Mucosa of descending colon (tissue), 3 donors: ENCODE measurements at regions not wholly inside any gene's neighbourhood (a gene's known extent, or its start where the extent isn't known, plus 50 kb on each side); places are given as distances from the start of the nearest gene placed in this dataset.

ENCODE experiments used
- ATAC-seq: fragments of 200-7000 bp; cut with Tn5 transposase; one replicate; pipeline ENCODE4 v1.9.1; 2020; ENCODE audit warnings: mild to moderate bottlenecking, moderate library complexity
- DNase-seq, 3 donors: peaks; one replicate each; pipeline ENCODE4 v3.0.0-alpha.2; 2020
- H3K36me3 ChIP-seq: fragments of 200-600 bp; one replicate; pipeline ENCODE4 v1.8.0; 2021; ENCODE audit warnings: low read depth, mild to moderate bottlenecking
- H3K4me1 ChIP-seq: fragments of 200-600 bp; one replicate; pipeline ENCODE4 v1.8.0; 2021; ENCODE audit warnings: low read depth, mild to moderate bottlenecking
- H3K4me3 ChIP-seq: fragments of 200-600 bp; one replicate; pipeline ENCODE4 v1.8.0; 2021; ENCODE audit warnings: mild to moderate bottlenecking
- H3K9me3 ChIP-seq: fragments of 200-600 bp; one replicate; pipeline ENCODE4 v1.8.0; 2021; ENCODE audit warnings: mild to moderate bottlenecking
- CTCF ChIP-seq: fragments of 200-600 bp; IDR thresholded peaks from one replicate; pipeline ENCODE4 v1.8.0; 2022; ENCODE audit warnings: antibody characterized with exemption, mild to moderate bottlenecking
- intact Hi-C, 2 donors: fragments of 100-400 bp; cut with DNase I in 1 of 2; cut with micrococcal nuclease in 1 of 2; formaldehyde crosslinking; loops; one replicate each; pipeline versions ENCODE4 v1.11.0 to v1.11.1; 2022; cut with DNase I, micrococcal nuclease
- donor health status: DM: no; HTN: no; CAD: no; lungs with moderate emphysema.
- donor health status: DM: no; HTN: no; CAD: no.
- donor health status: DM: no; HTN: yes; CAD: no.

- peak; percentile 87 for ATAC-seq
These were observed 123.0 kb upstream of the SVIL start for GRCh38 chr10:29757551-29758297.

GRCh38 chr10:29756451-29756850, 121.7 kb upstream of the SVIL start:
- no peaks in the 10 kb centered on the region for H3K9me3 ChIP-seq
- H3K4me1 ChIP-seq: peaks cover 3% of the 10 kb centered on the region
- intact Hi-C loops: no loop called here
- no peaks in the 10 kb centered on the region for H3K36me3 ChIP-seq
- DNase-seq (no peak), ATAC-seq (no peak)
- no peak overlapping the region for H3K4me3 ChIP-seq
- no peak for TF ChIP-seq CTCF

More at GRCh38 chr10:29757551-29758297, 123.0 kb upstream of the SVIL start:
- no peaks in the 10 kb centered on the region for H3K36me3 ChIP-seq
- no peak for TF ChIP-seq CTCF
- intact Hi-C loops: no loop called here
- H3K9me3 ChIP-seq: no peaks in the 10 kb centered on the region
- DNase-seq: peak in 2 of 3 donors; percentile 26 to 39
- H3K4me3 ChIP-seq: no peak overlapping the region
- H3K4me1 ChIP-seq: peaks cover 3% of the 10 kb centered on the region

GRCh38 chr10:29753283-29753682, 118.5 kb upstream of the SVIL start:
- Histone ChIP-seq H3K4me3 (no peak overlapping the region), H3K9me3 (no peaks in the 10 kb centered on the region), H3K4me1 (no peaks in the 10 kb centered on the region), H3K36me3 (no peaks in the 10 kb centered on the region)
- DNase-seq (no peak), ATAC-seq (no peak)
- no peak for TF ChIP-seq CTCF
- intact Hi-C loops: no loop called here

- Histone ChIP-seq H3K4me3 (no peak overlapping the region), H3K9me3 (no peaks in the 10 kb centered on the region), H3K36me3 (no peaks in the 10 kb centered on the region), H3K4me1 (no peaks in the 10 kb centered on the region)
- no peak for TF ChIP-seq CTCF
- intact Hi-C loops: no loop called here
- ATAC-seq (no peak), DNase-seq (no peak)
These were observed 116.9 kb upstream of the SVIL start for GRCh38 chr10:29751684-29752083.

GRCh38 chr10:29751240-29751639, 116.5 kb upstream of the SVIL start:
- H3K4me1 ChIP-seq: no peaks in the 10 kb centered on the region
- DNase-seq (no peak), ATAC-seq (no peak)
- no peak for TF ChIP-seq CTCF
- H3K9me3 ChIP-seq: no peaks in the 10 kb centered on the region
- intact Hi-C loops: no loop called here
- H3K36me3 ChIP-seq: no peaks in the 10 kb centered on the region
- no peak overlapping the region for H3K4me3 ChIP-seq
